ENCODE measurements at regions not wholly inside any gene's neighbourhood (a gene's known extent, or its start where the extent isn't known, plus 50 kb on each side); places are given as distances from the start of the nearest gene placed in this dataset.

DNA sequence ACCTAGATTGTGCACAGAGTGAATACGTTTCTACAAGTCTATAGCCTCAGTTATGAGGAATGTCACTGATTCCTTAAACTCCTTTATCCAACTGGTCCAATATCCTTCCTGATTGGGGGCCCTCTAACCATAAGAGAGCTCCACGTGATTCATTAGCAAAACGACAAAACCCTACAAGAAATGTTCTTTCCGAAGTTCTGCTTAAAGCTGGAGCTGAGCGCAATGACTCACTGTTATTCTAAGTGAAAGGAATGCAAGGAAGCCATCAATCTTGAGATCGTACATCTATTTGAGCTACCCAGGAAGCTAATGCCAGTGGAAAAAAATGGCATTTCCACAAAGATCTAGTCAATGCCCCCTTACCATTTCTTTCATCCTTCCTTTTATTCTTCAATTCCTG, 354.9 kb upstream of the CDH20 start:
- Mint-ChIP-seq H3K27ac (no peak overlapping the region), H3K4me3 (no peak overlapping the region), H3K4me1 (ENCODE audit: low read depth) (no peaks in the 10 kb centered on the region), H3K27me3 (no peaks in the 10 kb centered on the region), H3K9me3 (peaks cover 1% of the 10 kb centered on the region), H3K36me3 (ENCODE audit: low read depth) (no peaks in the 10 kb centered on the region)
- ChIA-PET CTCF (no interaction called here), POLR2A (no interaction called here)
- ATAC-seq (no peak), DNase-seq (no peak)
- intact Hi-C loops (cut with micrococcal nuclease): no loop called here
- TF ChIP-seq, protein P1, sequence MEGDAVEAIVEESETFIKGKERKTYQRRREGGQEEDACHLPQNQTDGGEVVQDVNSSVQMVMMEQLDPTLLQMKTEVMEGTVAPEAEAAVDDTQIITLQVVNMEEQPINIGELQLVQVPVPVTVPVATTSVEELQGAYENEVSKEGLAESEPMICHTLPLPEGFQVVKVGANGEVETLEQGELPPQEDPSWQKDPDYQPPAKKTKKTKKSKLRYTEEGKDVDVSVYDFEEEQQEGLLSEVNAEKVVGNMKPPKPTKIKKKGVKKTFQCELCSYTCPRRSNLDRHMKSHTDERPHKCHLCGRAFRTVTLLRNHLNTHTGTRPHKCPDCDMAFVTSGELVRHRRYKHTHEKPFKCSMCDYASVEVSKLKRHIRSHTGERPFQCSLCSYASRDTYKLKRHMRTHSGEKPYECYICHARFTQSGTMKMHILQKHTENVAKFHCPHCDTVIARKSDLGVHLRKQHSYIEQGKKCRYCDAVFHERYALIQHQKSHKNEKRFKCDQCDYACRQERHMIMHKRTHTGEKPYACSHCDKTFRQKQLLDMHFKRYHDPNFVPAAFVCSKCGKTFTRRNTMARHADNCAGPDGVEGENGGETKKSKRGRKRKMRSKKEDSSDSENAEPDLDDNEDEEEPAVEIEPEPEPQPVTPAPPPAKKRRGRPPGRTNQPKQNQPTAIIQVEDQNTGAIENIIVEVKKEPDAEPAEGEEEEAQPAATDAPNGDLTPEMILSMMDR (IDR thresholded peaks at IDR 0.05): no peak

DNA sequence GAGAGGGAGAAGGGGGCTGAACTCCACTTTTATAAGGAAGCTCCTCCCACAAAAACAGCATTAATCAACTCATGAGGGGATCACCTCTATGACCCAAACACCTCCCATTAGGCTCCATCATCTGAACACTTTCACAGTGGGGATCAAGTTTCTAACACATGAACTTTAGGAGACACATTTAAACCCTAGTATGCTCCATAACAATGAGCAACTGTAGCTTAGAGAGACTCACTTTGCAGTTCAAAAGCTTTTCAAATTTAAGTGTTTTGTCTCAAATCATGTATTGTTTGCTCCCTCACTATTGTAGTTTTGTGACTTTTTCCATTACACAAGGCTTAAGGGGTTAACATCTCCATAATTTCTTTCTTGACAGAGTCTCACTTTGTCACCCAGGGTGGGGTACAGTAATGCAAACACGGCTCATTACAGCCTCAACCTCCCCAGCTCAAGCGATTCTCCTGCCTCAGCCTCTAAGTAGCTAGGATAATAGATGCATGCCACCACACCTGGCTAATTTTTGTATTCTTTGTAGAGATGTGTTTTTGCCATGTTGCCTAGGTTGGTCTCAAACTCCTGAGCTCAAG, 352.7 kb upstream of the CDH20 start:
- TF ChIP-seq, protein P1 (IDR thresholded peaks at IDR 0.05): no peak
- ChIA-PET POLR2A (no interaction called here), CTCF (no interaction called here)
- intact Hi-C loops (cut with micrococcal nuclease): no loop called here
- Mint-ChIP-seq H3K27ac (no peak overlapping the region), H3K9me3 (peaks cover 1% of the 10 kb centered on the region), H3K27me3 (no peaks in the 10 kb centered on the region), H3K4me1 (ENCODE audit: low read depth) (no peaks in the 10 kb centered on the region), H3K4me3 (no peak overlapping the region), H3K36me3 (ENCODE audit: low read depth) (no peaks in the 10 kb centered on the region)
- no peak for DNase-seq
- ATAC-seq: no peak

DNA sequence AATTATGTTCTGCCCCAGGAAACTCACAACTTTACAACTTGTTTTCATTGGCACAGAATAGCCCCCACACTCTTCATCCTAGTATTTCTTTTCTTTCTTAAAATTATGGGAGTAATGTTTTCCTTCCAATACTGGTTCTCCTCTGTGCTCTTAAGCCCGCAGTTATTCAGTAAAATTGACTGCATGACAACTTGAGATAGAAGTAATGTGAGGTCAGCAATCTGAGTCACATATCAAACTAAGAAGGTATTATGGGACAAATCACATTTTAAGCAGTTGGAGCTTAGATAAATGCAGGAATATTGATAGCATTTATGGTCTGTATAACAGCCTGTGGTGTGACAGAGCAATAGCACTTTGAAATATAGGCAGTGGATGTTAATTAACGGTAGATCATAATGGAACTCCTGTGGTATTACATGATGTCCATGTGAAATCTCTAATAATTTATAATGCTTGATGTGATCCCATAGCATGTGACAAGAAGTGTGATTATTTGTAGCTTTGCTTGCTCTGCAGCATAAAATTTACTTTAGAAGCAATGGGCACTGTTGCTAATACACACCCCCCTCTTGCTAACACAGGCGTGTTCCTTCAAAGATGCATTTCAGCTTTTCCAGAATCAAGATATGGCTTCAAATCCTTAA, 351.4 kb upstream of the CDH20 start:
- CTCF ChIA-PET: no interaction called here
- POLR2A ChIA-PET: no interaction called here
- H3K27ac Mint-ChIP-seq: no peak overlapping the region

DNA sequence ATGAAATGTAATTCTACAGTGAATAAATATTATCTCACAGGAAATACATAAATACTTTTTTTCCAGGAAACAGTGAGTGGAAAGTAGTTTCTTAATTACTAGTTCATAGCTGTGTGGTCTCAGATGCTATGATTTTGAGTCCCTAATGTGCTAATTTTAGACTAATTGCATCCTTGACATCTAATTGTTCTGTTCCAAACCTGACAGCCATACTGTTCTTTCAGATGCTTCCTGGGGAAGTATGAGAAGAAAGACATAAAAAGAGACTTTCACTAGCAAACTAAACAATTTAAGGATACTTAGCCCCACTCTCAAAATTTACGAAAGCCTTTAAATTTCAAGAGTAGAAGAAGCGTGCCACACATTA, 350.9 kb upstream of the CDH20 start:
- CTCF ChIA-PET: no interaction called here

More for the DNA sequence above, 351.4 kb upstream of the CDH20 start:
- ATAC-seq: no peak
- Mint-ChIP-seq H3K4me1 (ENCODE audit: low read depth) (no peaks in the 10 kb centered on the region), H3K4me3 (no peak overlapping the region), H3K27me3 (no peaks in the 10 kb centered on the region), H3K9me3 (peaks cover 1% of the 10 kb centered on the region), H3K36me3 (ENCODE audit: low read depth) (no peaks in the 10 kb centered on the region)
- TF ChIP-seq, protein P1 (IDR thresholded peaks at IDR 0.05): no peak
- intact Hi-C loops (cut with micrococcal nuclease): no loop called here
- DNase-seq: no peak

DNA sequence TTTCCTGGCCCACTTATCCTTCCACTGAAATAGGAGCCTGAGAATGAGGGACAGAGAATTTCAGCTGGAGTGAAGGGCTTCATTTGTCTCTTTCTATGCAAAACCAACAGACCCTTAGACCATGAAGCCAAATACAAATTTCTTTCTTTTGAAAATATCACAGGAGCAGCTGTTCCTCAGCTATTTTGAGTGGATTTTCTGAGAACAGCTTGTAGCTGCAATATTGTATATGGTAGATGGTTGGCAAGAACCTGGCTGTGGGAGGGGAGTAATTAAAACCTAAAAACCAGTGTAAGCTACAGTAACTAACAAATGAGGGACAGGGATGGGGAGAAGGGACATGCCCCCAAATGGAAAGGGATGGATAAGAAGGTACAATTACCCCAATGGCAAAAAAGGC, 350.3 kb upstream of the CDH20 start:
- POLR2A ChIA-PET: no interaction called here
- no peak overlapping the region for H3K4me3 Mint-ChIP-seq
- H3K27me3 Mint-ChIP-seq: no peaks in the 10 kb centered on the region
- intact Hi-C loops (cut with micrococcal nuclease): no loop called here
- H3K9me3 Mint-ChIP-seq: peaks cover 1% of the 10 kb centered on the region
- TF ChIP-seq, protein P1 (IDR thresholded peaks at IDR 0.05): no peak
- no peaks in the 10 kb centered on the region for H3K36me3 Mint-ChIP-seq (ENCODE audit: low read depth)
- CTCF ChIA-PET: no interaction called here
- no peaks in the 10 kb centered on the region for H3K4me1 Mint-ChIP-seq (ENCODE audit: low read depth)
- no peak overlapping the region for H3K27ac Mint-ChIP-seq
- no peak for ATAC-seq
- DNase-seq: no peak

More for the DNA sequence above, 350.9 kb upstream of the CDH20 start:
- TF ChIP-seq, protein P1 (IDR thresholded peaks at IDR 0.05): no peak
- H3K4me1 Mint-ChIP-seq (ENCODE audit: low read depth): no peaks in the 10 kb centered on the region
- intact Hi-C loops (cut with micrococcal nuclease): no loop called here
- ATAC-seq: no peak
- no peaks in the 10 kb centered on the region for H3K27me3 Mint-ChIP-seq
- no peaks in the 10 kb centered on the region for H3K36me3 Mint-ChIP-seq (ENCODE audit: low read depth)
- no peak overlapping the region for H3K27ac Mint-ChIP-seq
- no peak overlapping the region for H3K4me3 Mint-ChIP-seq
- H3K9me3 Mint-ChIP-seq: peaks cover 1% of the 10 kb centered on the region
- DNase-seq: no peak
- POLR2A ChIA-PET: no interaction called here

All from activated CD8-positive, alpha-beta T cell treated with anti-CD3 and anti-CD28 coated beads for 36 hours (primary cell).